AG09319 (cell line): ENCODE measurements at regions not wholly inside any gene's neighbourhood (a gene's known extent, or its start where the extent isn't known, plus 50 kb on each side); places are given as distances from the start of the nearest gene placed in this dataset.

ENCODE experiments used
- DNase-seq: peaks from one replicate; pipeline ENCODE4 v3.0.0-alpha.2; 2010; ENCODE audit warnings: low read depth; ENCODE audit errors: extremely low read depth
- CTCF ChIP-seq: IDR thresholded peaks from 2 replicates; pipeline ENCODE4 v1.5.1; 2011; ENCODE audit warnings: low read depth, mild to moderate bottlenecking, inconsistent platforms, low read length, moderate library complexity

GRCh38 chr12:87116780-87117179 is 860.6 kb upstream of the MGAT4C start:
- no peak for TF ChIP-seq CTCF
- DNase-seq, result no peak

- no peak for TF ChIP-seq CTCF
- DNase-seq, result no peak
Measured at GRCh38 chr12:87112571-87113345, 856.6 kb upstream of the MGAT4C start.

- TF ChIP-seq CTCF, result no peak
- no peak for DNase-seq
Measured at GRCh38 chr12:87107766-87108165, 851.6 kb upstream of the MGAT4C start.

- DNase-seq, result no peak
- TF ChIP-seq CTCF, result no peak
Measured at GRCh38 chr12:87107270-87107669, 851.1 kb upstream of the MGAT4C start.

GRCh38 chr12:87096082-87096585 is 839.9 kb upstream of the MGAT4C start:
- DNase-seq, result no peak
- TF ChIP-seq CTCF, result no peak

GRCh38 chr12:87094356-87094755 is 838.2 kb upstream of the MGAT4C start:
- no peak for DNase-seq
- no peak for TF ChIP-seq CTCF

- no peak for TF ChIP-seq CTCF
- DNase-seq, result no peak
Measured at GRCh38 chr12:87092421-87092820, 836.2 kb upstream of the MGAT4C start.
